Lung microvascular endothelial cell (primary cell): ENCODE measurements at regions not wholly inside any gene's neighbourhood (a gene's known extent, or its start where the extent isn't known, plus 50 kb on each side); places are given as distances from the start of the nearest gene placed in this dataset.

Experiments
- DNase-seq, 2 donors: peaks; one replicate each; pipeline versions ENCODE4 v3.0.0 to v3.0.0-alpha.2; 2010; ENCODE audit warnings: low read depth in 2 of 2

DNA sequence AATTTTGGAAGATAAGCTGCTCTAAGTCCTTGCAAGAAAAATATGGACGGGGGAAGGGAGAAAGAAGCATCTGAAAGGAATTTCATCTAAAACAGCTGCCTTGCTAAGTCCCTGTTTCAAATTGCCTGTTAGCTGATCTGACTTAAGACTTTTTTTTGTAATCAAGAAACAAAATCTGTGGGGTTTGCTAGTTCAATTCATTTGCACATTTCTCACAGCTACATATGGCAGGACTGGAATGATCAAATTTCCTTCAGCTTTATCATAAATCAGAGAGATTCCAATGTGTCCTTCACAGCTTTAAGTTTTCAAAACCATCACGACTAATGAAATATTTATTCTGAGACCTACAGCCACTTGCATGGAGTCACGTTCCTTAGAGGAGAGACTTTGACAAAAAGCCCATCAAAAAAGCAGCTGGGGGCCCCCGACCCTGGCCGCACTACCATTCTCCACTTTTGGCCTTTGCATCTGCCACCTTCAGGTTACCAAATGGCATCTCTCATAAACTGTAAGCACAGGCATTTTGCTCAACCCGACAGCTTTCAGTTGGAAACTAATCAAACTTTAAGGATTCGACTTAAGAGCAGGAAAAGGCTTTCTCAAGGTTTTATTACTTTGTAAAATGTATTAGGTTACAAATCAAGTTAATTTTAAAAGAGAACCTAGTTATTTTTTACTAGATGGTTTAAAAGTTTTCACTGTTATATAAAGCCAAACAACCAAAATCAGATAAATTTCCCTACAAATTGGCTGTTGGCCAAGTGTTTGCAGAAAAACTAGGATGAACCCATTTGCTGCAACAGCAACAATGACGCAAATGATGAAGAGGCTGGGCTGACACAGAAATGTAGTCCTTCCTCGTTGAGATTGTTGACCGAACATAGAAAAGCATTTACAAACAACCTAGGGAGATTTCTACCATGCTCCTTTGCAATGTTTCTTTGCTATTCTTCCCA, 100.4 kb upstream of the RND3 start:
- DNase-seq = no peak

DNA sequence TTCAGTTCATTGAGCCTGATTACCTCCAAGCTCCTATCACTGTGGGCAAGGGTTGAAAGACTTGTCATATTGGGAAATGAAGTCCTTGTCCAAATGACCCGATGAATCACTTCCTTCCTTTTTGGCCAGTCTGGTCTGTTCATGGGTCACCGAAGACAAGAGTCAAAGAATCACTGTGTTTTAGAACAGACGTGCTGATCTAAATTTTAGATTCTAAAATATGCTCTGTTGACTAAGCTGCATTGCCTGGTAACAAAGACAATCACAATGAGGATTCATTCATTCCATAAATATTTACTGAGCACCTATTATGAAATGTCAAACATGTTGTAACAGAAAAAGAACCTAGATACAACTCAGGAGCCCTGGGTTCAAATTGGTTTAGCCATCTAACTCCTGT, 99.4 kb upstream of the RND3 start:
- DNase-seq = peak in 1 of 2 donors; percentile 70

DNA sequence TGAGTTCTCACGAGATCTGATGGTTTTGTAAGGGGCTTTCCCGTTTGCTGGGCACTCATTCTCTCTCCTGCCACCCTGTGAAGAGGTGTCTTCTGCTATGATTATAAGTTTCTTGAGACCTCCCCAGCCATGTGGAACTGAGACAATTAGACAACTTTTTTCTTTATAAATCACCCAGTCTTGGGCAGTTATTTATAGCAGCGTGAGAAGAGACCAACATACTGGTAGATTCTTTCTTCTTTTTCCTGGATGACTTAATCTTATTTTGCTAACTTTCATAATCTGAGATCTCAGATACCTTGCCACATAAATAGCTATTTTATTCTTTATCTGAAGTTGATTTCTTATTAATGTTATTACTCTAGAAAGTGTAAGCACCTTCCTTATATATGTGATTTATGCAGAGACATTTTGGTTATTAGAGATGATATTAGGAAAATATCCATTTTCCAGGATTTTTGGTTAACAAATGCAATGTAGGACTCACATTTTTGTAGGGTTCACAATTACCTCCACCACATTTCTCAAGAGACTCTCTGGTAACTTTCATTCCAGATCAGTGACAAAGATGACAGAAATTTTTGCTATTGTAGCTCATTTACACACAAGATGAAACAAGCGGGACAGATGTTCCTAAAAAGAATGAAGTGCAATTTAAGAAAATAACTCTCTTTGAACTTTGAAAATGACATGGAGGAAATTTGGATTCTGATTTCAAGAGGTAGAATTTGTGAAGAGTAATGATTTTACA, 97.9 kb upstream of the RND3 start:
- DNase-seq = no peak

DNA sequence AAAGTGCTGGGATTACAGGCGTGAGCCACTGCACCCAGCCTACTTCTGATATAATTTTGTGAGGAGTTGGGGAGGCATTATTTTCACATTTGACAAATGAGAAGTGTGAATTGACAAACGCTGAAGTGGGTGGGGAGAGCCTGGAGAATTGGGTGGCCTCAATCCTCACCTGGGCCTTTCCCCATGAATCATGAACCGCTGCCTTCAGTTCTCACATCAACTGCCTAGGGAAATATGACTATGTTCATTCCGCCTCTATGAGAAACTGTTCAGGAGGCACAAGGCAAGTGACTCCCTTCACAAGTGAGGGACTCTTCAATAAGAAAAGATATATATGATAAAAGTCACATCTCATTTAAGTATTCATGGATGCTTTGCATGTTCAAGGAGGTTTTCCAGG, 96.6 kb upstream of the RND3 start:
- no peak for DNase-seq

DNA sequence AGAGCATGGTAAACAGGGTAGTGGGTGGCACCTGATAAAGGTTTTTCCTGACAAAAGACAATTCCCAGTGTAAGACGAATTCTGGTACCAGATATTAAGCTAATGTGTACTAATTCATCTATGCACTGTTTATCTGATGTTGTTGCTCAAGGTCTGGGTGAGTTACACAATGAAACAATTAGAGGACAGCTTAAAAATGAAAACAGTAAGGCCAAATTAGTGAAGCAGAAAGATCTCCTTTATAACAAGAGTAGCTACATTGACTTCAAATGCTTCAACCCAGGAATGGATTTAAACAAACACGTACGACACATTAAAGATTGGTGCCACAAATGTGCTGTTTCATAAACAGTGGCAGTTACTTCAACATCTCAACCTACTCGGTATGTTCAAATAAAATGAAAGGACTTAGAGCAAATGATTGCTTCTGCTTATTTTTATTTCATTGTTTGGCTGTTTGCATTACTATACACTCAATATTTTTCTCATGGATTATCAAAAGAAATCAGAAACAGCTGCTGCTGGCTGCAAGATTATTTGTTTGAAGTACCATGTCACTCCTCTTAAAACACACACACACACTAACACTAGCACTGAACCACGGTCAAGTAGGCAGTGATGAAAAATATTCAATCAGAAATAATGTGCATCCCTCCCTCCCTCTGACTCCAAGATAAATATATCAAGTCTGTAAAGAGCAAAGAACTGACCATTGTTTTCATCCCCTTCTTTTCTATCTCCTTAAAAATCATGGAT, 94.4 kb upstream of the RND3 start:
- DNase-seq = no peak

DNA sequence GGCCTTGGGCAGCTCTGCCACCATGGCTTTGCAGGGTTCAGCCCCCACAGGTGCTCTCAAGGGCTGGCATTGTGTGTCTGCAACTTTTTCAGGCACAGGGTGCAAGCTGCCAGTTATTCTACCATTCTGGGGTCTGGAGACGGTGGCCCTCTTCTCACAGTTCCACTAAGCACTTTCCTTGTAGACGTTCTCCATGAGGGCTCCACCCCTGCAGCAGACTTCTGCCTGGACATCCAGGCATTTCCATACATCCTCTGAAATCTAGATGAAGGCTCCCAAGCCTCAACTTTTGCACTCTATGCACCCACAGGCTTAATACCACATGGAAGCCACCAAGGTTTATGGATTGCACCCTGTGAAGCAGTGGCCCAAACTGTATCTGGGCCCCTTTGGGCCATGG, 91.0 kb upstream of the RND3 start:
- DNase-seq = no peak

DNA sequence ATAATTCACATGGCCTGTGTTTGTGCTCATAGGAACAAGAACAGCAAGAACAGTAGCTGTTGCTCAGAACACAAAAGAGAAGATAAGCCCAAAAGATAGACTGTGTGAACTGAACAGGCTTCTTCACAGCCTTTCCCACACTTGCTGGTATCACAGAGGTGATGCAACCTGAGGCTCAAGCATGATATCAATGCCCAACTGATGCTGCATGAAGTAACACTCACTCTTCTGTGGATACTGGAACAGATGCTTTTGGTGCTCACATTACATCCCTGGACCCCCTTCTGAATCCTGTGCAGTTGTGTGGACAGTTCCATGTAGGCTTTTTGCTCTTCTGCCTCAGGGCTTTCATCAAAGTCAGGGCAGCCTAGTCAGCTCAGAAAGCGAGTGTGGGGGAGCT, 88.4 kb upstream of the RND3 start:
- DNase-seq = no peak

DNA sequence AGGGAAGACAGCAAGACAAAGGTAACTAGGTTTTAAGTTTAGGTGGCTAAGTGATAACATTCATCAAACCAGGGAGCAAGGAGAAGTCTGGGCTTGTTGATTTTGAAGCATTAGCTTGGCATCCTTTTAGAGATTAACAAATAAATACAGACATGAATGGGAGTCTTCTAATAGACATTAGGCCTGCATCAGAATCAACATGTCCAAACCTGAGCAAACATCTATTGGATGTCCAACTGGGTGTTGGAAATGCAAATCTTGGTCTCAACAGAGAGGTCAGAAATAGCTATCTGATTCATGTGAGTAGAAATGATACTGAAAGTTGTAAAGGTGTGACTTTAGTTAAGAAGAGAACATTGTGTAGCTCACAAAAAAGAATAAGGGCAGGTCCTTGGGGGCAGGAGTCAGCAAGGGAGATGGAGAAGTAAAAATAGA, 85.5 kb upstream of the RND3 start:
- no peak for DNase-seq

DNA sequence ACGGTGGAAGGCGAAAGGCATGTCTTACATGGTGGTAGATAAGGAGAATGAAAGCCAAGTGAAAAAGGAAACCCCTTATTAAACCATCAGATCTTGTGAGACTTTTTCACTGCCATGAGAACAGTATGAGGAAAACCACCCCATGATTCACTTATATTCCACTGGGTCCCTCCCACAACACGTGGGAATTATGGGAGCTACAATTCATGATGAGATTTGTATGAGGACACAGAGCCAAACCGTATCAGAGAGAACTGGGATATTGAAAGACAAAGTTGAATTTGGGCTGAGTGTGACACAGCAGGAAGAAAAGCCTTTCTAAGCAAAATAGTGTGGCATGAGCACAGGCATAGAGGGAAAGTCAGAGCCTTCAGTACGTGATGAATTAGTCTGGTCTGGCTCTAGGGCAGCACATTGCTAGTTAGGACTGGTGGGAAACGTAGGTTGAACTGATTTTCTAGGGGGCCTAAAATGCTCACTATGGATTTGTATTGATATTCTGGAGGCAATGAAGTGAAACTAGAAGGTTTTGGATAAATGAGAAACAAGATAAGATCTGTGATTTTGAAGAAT, 84.8 kb upstream of the RND3 start:
- no peak for DNase-seq

DNA sequence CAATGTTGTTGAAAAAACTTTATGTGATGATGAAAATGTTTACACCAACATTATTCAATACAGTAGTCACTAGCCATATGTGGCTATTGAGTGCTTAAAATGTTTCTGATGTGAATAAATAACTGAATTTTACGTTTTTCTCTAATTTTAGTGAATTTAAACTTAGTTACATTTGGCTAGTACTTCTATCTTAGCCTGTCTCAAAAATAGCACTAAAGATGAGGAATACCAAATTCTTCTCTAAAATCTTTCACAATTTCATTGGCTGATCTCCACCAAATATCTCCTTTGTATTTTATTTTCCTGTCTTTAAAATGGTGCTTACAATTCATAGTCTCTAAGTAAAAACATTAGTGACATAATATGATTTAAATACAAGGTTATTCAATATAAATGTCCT, 83.7 kb upstream of the RND3 start:
- DNase-seq = no peak

DNA sequence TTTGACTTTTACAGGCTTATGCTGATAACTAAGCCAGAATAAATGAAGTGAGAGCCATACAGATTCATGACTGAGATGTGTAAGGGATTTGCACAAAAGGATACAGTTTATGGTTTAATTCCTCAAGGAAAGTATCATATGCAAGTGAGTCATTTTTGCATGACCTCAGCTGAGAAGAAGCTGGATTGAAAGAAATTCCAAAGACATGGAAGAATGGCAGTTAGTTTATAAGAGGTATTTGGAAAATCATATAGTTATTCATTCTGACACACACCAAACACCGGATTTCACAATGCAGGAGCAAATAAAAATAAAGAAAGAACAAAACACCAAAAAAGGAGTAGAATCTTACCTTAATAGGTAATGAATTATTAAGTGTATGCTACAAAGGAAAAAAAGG, 83.2 kb upstream of the RND3 start:
- peak in 1 of 2 donors; percentile 70 for DNase-seq

DNA sequence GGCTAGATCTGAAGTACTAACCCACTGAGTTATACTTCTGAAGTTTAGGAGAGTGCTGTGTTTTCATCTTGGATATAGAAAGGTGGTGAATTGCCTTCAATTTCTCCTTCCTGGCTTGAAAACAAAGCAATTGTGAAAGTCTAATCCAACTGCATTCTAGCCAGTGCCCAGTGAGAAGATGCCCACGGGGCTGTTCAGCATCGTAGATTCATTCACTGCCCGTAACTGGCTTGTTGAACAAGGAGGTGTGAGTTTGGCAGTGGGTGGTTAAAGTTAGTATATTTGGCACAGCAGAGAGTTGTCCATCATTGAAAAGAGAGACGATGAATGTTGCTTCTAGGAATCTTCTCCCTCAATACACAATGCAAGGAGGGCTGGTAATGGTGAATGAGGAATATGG, 82.3 kb upstream of the RND3 start:
- no peak for DNase-seq

DNA sequence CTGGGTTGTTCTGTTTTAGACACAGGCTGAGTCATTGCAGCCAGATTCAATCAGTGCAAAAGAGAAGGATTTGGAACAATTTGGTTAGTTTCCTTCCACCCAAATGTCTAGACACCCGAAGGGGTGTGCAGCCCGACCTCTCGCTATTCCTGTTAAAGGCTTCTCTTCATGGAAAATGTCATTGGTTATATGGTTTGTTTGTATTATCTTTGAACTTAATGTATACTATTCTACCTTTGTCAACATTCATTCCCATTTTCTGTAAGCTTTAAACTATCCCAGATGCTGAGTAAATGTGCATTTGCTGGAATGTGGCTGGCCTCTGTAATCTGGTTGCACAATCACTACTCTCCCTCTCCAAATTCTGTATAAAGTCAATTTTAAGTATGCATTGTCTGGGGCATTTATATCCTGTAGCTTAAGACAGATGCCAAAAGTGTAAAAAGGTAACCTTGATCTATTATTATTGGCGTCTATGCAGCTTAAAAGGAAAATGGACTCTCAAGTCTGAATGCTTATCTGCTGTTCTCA, 80.4 kb upstream of the RND3 start:
- no peak for DNase-seq

DNA sequence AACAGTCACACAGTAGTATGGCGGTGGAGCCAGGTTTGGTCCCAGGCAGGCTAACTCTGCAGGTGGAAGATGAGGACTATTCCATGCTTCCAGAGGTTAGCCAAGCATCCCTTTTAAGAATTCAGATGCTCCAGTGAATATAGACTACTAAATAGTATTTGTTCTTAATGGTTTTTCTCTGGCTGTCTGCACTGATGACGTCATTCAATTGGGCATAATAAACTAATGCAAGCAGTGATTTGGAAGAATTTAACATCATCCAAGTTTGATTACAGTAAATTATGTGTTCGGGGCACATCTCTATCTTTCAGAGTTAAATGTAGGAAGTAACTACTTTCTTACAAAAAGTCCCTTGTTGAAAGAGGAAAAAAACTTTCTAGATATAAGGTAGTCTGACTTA, 78.8 kb upstream of the RND3 start:
- no peak for DNase-seq

DNA sequence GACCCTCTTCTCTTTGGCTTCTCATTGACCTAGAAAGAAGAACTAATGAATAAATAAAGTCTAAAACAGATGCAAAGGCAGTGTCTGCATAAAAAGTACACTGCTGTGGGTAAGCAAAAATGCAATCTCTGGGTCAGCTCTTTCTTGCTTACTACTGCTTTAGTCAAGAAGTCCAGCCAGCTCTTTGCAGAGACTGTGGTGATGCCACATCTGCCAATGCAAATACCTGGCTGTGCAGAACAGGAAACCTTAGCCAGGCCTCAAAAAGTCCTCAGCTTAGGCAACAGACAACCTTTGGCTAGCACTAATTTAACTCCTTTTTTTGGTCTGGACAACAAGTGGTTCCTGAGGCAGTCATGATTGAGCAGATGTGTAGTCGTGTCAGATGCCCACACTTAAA, 73.6 kb upstream of the RND3 start:
- no peak for DNase-seq

DNA sequence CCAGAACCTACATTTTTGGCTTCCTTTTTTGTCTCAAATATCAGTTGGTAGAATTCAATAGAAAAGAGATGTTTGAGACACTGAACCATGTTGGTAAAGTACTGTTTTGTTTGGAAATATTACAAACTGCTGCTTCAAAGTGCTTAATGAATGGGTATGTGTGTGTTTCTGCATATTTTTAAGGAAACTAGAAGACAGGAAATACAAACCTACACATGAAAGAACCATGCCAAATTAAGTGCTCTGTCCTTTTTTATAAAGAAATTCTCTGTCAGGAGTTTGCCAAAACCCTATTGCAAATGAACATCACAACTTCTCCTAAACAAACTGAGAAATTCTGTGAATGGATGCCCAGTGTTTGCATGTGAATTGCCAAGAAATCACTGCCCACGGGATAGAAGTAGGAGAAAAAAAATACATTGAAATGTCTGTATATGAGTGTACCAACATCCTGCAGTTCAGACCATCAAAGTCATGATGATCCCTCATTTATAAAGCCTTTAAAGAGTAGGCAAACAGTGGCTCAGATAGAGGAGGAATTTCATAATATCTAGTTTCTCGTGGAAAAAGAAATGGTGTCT, 69.6 kb upstream of the RND3 start:
- DNase-seq = no peak

DNA sequence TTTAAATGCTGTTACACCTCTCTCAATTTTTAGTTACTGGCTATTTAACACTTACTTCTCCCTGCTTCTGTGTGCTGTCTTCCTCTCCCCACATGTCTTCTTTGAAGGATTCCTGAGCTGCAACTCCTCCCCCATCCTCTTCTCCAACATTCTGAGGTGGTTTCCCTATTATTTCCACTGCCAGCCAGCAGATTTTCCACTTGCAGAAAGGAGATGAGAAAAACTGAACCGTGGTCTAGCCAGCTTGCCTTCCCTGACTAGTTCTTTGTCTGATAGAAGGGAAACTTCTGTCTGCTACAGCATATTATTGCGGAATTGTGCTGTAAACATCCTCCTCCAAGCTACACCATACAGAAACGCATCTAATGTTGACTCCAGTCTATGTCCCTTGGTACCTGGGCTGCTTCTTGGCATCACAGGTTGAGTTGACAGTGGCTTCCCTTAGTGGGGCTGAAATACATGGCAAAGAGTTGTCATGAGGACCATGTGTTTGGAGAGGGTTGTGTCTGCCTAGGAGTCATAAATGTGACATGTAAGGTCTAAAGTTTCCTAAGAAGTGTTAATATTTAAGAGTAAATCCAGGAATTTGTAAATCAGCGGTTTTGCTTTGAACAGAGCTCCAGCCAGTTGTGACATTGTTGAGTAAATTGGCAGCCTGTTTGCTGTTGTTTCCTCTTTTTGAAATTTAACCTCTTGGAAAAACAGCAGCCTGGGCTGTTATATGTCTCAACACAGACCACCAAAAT, 68.3 kb upstream of the RND3 start:
- DNase-seq = no peak

DNA sequence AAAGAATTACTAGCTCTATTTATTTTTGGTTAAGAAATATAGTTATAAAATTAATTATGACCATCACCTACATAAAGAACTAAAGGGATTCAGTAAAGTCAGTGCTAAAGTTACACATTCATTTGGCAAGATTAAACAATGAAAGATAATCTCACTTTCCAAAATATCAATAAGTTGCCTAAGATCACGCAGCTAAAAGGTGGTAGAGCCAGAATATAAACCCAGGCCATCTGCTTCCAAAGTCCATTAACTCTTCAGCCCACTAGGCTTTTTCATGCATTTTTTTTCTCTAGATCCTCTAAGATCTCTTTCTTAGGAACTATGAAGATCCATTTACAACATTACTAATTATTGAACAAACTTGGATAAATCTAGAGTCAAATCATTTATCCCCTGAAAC, 66.6 kb upstream of the RND3 start:
- DNase-seq = no peak

DNA sequence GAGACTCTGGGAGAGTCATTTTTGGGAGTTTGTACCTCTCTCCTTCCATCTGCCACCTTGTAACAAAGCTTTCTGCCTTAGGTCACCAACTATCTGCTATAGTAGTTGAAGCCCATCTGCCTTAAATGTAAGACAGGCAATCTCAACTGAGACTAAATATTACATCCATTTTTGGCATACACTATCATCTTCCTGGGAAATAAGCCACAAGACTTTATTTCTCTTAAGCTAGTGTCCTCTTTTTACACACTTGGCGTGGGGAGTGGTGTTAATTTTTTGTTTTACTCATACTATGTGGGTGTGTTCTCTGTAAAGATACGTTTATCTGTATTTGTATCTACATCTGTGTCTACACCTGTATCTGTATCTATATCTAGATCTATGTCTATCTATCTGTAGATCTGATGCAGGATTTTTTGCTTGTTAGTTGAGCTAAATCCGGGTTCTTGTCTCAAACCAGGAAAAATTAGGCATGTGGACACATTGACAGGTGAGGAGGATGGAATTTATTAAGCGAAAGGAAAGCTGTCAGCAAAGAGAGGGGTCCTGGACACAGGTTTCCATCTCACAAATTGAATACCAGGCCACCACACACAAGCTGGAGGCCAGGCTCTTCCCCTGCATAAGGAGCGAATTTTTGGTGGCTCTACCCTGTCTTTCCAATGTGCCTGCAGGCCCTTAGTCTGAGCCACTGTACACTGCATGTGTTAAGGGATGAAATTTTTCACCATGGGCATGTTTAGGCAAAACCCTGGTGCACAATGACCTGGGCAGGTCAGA, 64.8 kb upstream of the RND3 start:
- DNase-seq = no peak

DNA sequence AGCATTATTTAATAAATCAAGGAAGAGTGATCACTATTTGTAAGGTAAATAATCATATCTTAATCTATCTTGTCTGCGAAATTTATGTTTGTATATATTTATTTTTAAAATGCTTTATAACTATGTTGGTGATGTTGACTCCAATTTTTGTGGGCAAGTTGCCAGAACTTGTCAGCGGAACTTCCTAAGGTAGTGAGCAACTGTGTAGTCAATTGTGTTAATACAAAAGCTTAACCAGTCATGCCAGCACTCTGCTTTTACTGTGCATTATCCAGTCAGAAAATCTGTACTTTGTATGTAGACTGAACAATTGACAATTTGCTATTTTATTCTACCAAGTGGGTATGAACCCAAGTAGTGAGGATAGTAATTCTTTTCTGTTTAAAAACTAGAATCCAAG, 61.9 kb upstream of the RND3 start:
- DNase-seq = peak; percentile 16 to 82
